ENCODE measurements at regions not wholly inside any gene's neighbourhood (a gene's known extent, or its start where the extent isn't known, plus 50 kb on each side); places are given as distances from the start of the nearest gene placed in this dataset.

- Mint-ChIP-seq H3K27ac (no peak overlapping the region), H3K9me3 (peaks cover 17% of the 10 kb centered on the region), H3K4me1 (no peaks in the 10 kb centered on the region), H3K4me3 (no peak overlapping the region), H3K36me3 (no peaks in the 10 kb centered on the region), H3K27me3 (no peaks in the 10 kb centered on the region)
- CTCF ChIA-PET = no interaction called here
- no peak for DNase-seq
These were observed 934.0 kb upstream of the EEF2KMT start for GRCh38 chr16:6031567-6031966.

GRCh38 chr16:6031102-6031501 is 933.5 kb upstream of the EEF2KMT start:
- no peak overlapping the region for H3K27ac Mint-ChIP-seq
- no peak overlapping the region for H3K4me3 Mint-ChIP-seq
- no peak for DNase-seq
- no peaks in the 10 kb centered on the region for H3K27me3 Mint-ChIP-seq
- H3K9me3 Mint-ChIP-seq = peaks cover 17% of the 10 kb centered on the region
- H3K36me3 Mint-ChIP-seq = no peaks in the 10 kb centered on the region
- CTCF ChIA-PET = no interaction called here
- H3K4me1 Mint-ChIP-seq = no peaks in the 10 kb centered on the region

GRCh38 chr16:6027733-6028132 is 930.1 kb upstream of the EEF2KMT start:
- DNase-seq = no peak
- CTCF ChIA-PET = no interaction called here
- H3K36me3 Mint-ChIP-seq = no peaks in the 10 kb centered on the region
- no peak overlapping the region for H3K4me3 Mint-ChIP-seq
- peaks cover 12% of the 10 kb centered on the region for H3K9me3 Mint-ChIP-seq
- no peaks in the 10 kb centered on the region for H3K4me1 Mint-ChIP-seq
- no peaks in the 10 kb centered on the region for H3K27me3 Mint-ChIP-seq
- no peak overlapping the region for H3K27ac Mint-ChIP-seq

- peaks cover 20% of the 10 kb centered on the region for H3K27me3 Mint-ChIP-seq
These were observed 925.9 kb upstream of the EEF2KMT start for GRCh38 chr16:6023449-6023848.

GRCh38 chr16:6021276-6021943 is 923.8 kb upstream of the EEF2KMT start:
- DNase-seq = no peak
- no peak overlapping the region for H3K4me3 Mint-ChIP-seq
- H3K27me3 Mint-ChIP-seq = peaks cover 26% of the 10 kb centered on the region
- H3K27ac Mint-ChIP-seq = no peak overlapping the region
- H3K9me3 Mint-ChIP-seq = peaks cover 9% of the 10 kb centered on the region
- H3K36me3 Mint-ChIP-seq = no peaks in the 10 kb centered on the region
- CTCF ChIA-PET = no interaction called here
- H3K4me1 Mint-ChIP-seq = no peaks in the 10 kb centered on the region

More at GRCh38 chr16:6023449-6023848, 925.9 kb upstream of the EEF2KMT start:
- Mint-ChIP-seq H3K4me3 (no peak overlapping the region), H3K36me3 (no peaks in the 10 kb centered on the region), H3K4me1 (no peaks in the 10 kb centered on the region), H3K9me3 (peaks cover 12% of the 10 kb centered on the region), H3K27ac (no peak overlapping the region)
- no peak for DNase-seq
- CTCF ChIA-PET = no interaction called here

- CTCF ChIA-PET = no interaction called here
These were observed 922.8 kb upstream of the EEF2KMT start for GRCh38 chr16:6020162-6020985.

GRCh38 chr16:6019490-6019991 is 921.9 kb upstream of the EEF2KMT start:
- Mint-ChIP-seq H3K4me1 (no peaks in the 10 kb centered on the region), H3K4me3 (no peak overlapping the region), H3K27me3 (peaks cover 26% of the 10 kb centered on the region), H3K9me3 (peaks cover 6% of the 10 kb centered on the region), H3K36me3 (no peaks in the 10 kb centered on the region), H3K27ac (no peak overlapping the region)
- CTCF ChIA-PET = no interaction called here
- DNase-seq = no peak

More at GRCh38 chr16:6020162-6020985, 922.8 kb upstream of the EEF2KMT start:
- Mint-ChIP-seq H3K4me1 (no peaks in the 10 kb centered on the region), H3K27me3 (peaks cover 26% of the 10 kb centered on the region), H3K27ac (no peak overlapping the region), H3K4me3 (no peak overlapping the region), H3K9me3 (peaks cover 9% of the 10 kb centered on the region), H3K36me3 (no peaks in the 10 kb centered on the region)
- DNase-seq = no peak

- H3K27me3 Mint-ChIP-seq = peaks cover 26% of the 10 kb centered on the region
- CTCF ChIA-PET = no interaction called here
- no peaks in the 10 kb centered on the region for H3K4me1 Mint-ChIP-seq
- H3K36me3 Mint-ChIP-seq = no peaks in the 10 kb centered on the region
- H3K27ac Mint-ChIP-seq = no peak overlapping the region
- H3K9me3 Mint-ChIP-seq = peaks cover 6% of the 10 kb centered on the region
- no peak for DNase-seq
- H3K4me3 Mint-ChIP-seq = no peak overlapping the region
These were observed 921.4 kb upstream of the EEF2KMT start for GRCh38 chr16:6018848-6019489.

GRCh38 chr16:6016530-6017184 is 919.1 kb upstream of the EEF2KMT start:
- H3K27ac Mint-ChIP-seq = no peak overlapping the region
- no peak for DNase-seq
- CTCF ChIA-PET = interaction anchor here (1.7 kb wide), 1 partner anchor 626 kb away, joined by 6 read pairs; no protein-coding TSS in a partner anchor
- no peaks in the 10 kb centered on the region for H3K36me3 Mint-ChIP-seq
- H3K9me3 Mint-ChIP-seq = peaks cover 7% of the 10 kb centered on the region
- no peaks in the 10 kb centered on the region for H3K4me1 Mint-ChIP-seq
- H3K27me3 Mint-ChIP-seq = peaks cover 26% of the 10 kb centered on the region
- no peak overlapping the region for H3K4me3 Mint-ChIP-seq

- DNase-seq = no peak
- Mint-ChIP-seq H3K27ac (no peak overlapping the region), H3K36me3 (no peaks in the 10 kb centered on the region), H3K27me3 (no peaks in the 10 kb centered on the region), H3K4me3 (no peak overlapping the region), H3K9me3 (peaks cover 11% of the 10 kb centered on the region), H3K4me1 (no peaks in the 10 kb centered on the region)
- CTCF ChIA-PET = no interaction called here
These were observed 915.1 kb upstream of the EEF2KMT start for GRCh38 chr16:6012716-6013115.

- H3K4me1 Mint-ChIP-seq = no peaks in the 10 kb centered on the region
- H3K27ac Mint-ChIP-seq = no peak overlapping the region
- H3K9me3 Mint-ChIP-seq = peaks cover 21% of the 10 kb centered on the region
- CTCF ChIA-PET = no interaction called here
- no peaks in the 10 kb centered on the region for H3K27me3 Mint-ChIP-seq
- H3K36me3 Mint-ChIP-seq = no peaks in the 10 kb centered on the region
- H3K4me3 Mint-ChIP-seq = no peak overlapping the region
- no peak for DNase-seq
These were observed 911.6 kb upstream of the EEF2KMT start for GRCh38 chr16:6009151-6009550.

- peaks cover 21% of the 10 kb centered on the region for H3K9me3 Mint-ChIP-seq
- no peak overlapping the region for H3K27ac Mint-ChIP-seq
- CTCF ChIA-PET = no interaction called here
- H3K36me3 Mint-ChIP-seq = no peaks in the 10 kb centered on the region
- H3K4me1 Mint-ChIP-seq = no peaks in the 10 kb centered on the region
- no peak overlapping the region for H3K4me3 Mint-ChIP-seq
- no peak for DNase-seq
- H3K27me3 Mint-ChIP-seq = no peaks in the 10 kb centered on the region
These were observed 911.1 kb upstream of the EEF2KMT start for GRCh38 chr16:6008670-6009069.

GRCh38 chr16:5993356-5993755 is 895.8 kb upstream of the EEF2KMT start:
- Mint-ChIP-seq H3K27ac (no peak overlapping the region), H3K4me1 (no peaks in the 10 kb centered on the region), H3K4me3 (no peak overlapping the region), H3K36me3 (no peaks in the 10 kb centered on the region), H3K9me3 (peaks cover 11% of the 10 kb centered on the region), H3K27me3 (no peaks in the 10 kb centered on the region)
- CTCF ChIA-PET = no interaction called here
- no peak for DNase-seq

GRCh38 chr16:5982979-5983378 is 885.4 kb upstream of the EEF2KMT start:
- Mint-ChIP-seq H3K9me3 (peaks cover 14% of the 10 kb centered on the region), H3K36me3 (no peaks in the 10 kb centered on the region), H3K4me1 (no peaks in the 10 kb centered on the region), H3K27me3 (no peaks in the 10 kb centered on the region), H3K27ac (no peak overlapping the region), H3K4me3 (no peak overlapping the region)
- DNase-seq = no peak
- CTCF ChIA-PET = no interaction called here
